NCI-H1105 treated with DMSO at 0.1 percent for 48 hours (cell line): ENCODE measurements at regions not wholly inside any gene's neighbourhood (a gene's known extent, or its start where the extent isn't known, plus 50 kb on each side); places are given as distances from the start of the nearest gene placed in this dataset.
A peak's percentile ranks its signal among the peaks of the same experiment; 100 is the strongest.

ENCODE experiments used
- DNase-seq: peaks from one replicate; lab custom pipeline; 2025; lab: John Stamatoyannopoulos, UW

DNA sequence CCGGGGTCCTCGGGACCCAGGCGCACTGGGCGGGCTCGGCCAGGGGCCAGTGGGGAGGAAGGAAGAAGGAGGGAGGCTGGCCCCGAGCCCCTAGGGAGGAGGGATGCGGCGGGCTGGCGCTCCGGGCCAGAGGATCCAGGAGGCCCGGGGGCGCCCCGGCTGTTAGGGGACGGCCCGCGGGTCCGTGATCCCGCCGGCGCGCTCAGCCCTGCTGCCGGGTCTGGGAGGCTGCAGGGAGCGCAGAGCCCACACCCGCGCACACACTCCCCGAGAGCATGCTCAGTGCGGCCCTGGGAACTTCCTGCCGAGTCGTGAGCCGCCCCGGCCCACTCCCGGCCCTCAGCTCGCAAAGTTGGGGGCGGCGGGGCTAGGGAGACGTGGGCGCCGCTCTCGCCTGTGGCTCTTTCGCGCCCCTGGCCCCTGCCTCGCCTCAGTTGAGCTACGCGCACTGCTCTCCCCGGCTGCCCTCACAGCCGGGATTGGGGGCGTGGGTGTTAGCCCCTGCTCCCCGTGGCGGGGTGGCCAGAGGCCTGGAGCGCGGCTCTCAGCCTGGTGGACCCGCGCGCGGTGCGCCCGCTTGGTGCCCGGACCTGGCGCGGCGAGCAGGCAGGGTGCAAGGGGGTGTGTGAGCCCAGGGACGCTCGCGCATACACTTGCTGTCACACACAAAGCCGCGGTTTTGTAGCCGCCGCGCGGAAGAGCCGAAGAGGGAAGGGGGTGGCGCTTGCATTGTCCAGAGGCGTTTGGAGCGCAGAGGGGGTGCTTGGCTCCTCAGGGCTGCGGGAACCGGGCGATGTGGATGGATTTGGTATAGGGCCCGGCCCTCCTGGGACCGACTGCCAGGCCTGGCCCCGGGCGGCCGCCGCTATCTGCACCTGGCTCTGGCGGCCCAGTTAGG lies 132.9 kb upstream of the MGAT5 start:
- peak; percentile 25 for DNase-seq

DNA sequence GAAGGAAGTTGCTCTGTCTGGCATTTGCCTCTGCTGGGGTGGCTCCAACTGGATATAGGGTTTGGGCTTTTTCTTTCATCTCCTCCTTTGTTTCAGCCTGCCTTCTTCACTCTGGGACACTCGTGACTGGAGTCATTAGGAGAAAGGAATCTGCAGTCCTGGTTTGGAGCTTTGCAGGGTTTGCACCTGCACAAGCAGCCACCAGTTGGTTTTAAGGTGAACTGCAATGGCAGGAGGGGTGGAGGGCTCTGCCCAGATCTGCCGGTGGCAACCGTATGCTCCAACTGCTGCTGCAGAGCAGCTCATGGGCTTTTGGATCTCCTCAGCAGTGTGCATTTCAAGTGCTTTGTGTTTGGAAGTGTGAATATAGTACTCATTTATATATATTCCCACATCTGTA lies 131.3 kb upstream of the MGAT5 start:
- DNase-seq, result no peak

DNA sequence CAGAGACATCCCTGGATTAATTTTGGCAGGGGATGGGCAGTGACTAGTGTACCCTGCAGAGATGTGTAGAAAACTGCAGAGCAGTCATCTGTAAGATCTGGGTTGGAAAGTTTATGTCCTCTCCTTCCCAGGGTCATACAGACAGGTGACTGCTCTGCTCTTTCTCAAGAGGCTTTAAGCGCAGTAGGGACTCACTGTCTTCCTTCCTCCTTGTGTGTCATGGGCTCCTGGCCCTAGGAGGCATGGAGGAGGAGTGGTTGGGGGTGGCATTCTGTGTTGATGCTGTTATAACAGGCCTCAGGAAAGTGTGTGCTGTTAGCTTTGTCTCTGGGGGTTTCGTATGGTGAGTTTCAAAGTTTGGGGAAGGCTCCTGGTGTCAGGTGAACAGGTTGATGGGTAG lies 130.5 kb upstream of the MGAT5 start:
- DNase-seq, result no peak

DNA sequence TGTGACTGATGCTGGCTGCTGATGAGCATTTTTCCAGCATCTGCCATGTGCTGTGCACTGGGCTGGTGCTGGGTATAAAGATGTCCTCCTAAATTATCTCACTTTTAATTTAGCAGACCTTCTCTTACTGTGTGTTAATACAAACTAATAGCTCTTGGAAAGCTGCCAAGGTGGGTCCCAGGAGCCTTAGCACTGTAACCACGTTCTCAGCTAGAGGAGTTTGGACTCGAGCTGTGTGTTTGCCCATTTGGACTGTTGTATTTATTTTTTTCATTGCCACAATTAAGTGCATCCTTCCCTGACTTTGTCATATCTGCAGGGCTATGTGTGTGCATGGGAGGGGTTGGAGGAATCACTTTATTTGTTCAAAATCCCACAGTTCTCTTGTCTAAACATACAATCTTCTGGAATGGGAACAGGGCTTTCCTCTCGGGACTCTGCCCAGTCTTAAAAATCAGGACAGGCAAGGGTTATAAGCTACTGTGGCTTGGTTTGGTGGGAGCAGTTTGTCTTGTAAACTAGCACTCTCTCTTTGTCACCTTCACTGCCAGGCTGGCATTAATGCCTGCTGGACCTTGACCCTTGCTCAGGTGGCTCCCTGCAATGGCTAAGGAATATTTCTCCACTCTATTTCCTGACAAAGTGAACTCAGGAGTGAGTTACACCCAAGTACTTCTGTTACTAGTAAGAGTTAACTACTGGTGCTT lies 129.7 kb upstream of the MGAT5 start:
- peak; percentile 90 for DNase-seq

DNA sequence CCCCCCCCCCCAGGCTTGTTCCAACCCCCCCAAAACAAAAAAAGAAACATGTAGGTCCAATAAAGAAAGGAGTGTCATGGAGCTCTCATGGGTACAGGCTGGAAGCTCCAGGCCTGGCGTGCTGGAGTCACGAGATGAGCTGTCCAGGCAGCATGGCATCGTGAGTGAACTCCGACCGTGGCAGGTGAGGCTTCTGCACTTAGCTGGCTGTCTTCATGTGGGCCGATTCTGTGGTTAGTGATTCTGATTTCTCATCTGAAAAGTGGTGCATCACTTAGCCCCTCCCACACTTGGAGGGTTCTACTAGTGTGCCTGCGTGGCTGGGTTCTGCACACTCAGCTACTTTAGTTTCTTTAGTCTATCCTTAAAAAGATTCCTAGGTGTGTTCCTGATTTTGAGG lies 126.4 kb upstream of the MGAT5 start:
- DNase-seq, result no peak

DNA sequence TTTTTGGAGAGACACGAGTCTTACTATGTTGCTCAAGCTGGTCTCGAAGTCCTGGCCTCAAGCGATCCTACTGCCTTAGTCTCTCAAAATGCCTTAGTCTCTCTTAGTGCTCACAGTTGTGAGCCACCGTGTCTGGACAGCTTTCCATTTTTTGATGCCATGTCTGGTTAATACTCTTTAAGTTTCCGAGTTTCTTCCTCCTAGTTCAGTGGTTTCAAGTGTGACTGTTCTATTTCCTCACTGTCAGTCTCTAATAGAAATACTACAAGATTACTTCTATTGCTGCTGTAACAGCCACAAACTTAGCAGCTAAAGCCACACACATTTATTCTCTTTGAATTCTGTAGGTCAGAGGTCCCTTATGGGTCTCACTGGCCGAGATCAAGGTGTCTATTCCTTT lies 125.1 kb upstream of the MGAT5 start:
- no peak for DNase-seq

DNA sequence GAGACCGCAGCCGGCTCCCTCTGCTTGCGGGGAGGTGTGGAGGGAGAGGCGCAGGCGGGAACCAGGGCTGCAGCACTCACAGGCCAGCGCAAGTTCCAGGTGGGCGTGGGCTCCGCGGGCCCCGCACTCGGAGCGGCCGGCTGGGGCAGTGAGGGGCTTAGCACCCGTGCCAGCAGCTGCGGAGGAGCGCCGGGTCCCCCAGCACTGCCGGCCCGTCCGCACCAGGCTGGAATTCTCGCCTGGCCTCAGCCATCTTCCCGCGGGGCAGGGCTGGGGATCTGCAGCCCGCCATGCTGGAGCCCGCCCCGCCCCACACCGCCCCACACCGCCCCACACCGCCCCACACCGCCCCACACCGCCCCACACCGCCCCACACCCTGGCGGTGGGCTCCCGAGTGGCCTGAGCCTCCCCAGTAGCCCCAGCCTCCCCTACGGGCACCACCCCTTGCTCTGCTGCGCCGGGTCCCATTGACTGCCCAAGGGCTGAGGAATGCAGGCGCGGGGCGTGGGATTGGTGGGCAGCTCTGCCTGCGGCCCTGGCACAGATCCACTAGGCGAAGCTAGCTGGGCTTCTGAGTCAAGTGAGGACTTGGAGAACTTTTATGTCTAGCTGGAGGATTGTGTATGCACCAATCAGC lies 123.9 kb upstream of the MGAT5 start:
- no peak for DNase-seq

DNA sequence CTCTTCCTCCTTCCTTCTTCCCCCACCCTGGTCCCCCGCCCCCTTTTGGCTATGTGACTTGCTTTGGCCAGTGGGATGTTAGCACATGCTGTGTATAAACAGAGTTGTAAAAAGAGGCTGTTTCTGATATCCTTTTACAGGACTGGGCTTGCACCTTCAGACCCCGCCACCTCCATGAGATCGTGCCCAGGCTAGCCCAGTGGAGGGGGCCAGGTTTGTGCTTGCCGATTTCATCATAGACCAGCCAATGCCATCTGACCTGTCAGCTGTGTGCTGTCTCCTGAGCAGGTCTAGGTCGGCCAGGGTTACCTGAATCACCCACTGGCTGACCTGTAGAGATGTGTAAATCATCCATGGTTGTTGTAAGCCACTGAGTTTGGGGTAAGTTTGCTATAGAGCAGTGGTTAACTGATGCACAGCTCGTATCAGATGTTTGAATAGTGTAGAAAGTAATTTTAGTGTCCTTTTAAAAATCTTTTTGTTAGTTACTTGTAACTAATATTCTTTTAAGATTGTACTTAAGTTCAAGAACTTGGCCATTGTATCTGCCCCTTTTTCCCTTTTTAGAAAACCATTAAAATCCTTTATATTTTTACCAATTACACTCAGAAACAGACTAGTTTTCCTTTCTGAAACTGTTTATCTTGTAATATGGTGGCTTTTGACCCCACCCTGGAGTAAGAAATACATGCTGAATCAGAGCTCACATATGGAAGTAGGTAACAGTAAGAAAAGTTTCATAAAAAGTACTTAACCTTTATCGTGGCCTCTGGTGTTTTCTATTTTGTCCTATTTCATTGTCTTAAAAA lies 122.0 kb upstream of the MGAT5 start:
- DNase-seq, result peak; percentile 30

DNA sequence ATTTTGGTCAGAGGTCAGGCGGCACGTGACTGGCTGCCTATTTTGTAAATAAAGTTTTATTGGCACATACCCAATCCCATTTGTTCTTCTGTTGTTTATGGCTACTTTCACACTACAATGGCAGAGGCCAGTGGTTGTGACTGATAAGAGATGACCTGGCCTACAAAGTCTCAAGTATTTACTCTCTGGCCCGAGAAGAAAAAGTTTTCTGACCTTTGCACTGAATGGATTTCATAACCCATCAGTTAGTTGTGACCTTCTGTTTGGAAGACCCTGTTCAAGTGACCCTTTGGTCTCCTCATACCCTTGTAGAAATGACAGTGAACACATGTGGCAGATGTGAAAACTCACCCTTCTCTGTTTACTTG lies 121.4 kb upstream of the MGAT5 start:
- DNase-seq, result no peak

DNA sequence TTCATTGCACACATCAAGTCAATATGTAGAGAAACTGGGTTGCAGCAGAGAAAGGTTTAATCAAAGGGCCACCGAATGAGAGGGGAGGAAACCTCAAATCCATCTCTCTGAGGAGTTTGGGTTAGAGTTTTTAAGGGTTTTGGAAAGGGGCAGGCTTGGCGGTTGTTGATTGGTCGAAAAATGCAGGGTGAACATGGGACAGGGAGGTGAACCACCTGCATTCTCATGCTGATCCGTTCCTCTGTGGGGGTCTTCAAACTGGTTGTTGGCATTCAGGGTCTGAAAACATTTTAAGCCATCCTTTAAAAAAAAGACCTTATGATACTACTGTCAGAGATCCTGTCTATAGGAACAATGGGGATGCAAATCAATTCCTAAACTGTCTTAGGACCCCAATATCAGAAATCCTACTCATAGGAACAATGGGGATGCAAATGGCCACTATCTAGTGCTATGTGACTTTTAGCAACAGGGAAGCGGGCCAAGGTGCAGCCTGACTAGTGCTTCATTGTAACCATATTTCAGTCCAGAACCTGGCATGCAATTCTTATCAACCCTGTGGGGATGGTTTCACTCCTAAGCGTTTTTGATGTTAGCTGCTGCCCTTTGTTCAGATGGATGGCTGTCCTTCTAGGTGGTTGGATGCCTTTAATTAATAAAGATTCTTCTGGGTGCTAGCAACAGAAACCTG lies 120.1 kb upstream of the MGAT5 start:
- no peak for DNase-seq

DNA sequence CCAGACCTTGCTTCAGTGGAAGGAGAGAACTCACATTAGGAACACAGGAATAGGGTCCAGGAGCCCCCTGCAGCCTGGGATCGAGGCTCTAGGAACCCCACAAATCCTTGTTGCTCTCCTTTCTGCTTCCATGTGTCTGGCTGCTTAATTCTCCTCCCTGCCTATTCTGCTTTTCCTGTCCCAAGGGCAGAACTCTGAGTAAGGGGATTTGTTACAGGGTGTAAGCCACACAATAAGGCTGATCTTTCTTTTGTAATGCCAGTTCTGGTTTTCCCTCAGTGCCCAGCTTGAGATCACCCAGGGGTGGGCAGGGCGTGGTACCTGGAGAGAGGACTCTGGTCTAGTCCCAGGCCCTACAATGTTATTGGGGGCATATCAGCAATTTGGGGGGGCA lies 119.6 kb upstream of the MGAT5 start:
- no peak for DNase-seq

DNA sequence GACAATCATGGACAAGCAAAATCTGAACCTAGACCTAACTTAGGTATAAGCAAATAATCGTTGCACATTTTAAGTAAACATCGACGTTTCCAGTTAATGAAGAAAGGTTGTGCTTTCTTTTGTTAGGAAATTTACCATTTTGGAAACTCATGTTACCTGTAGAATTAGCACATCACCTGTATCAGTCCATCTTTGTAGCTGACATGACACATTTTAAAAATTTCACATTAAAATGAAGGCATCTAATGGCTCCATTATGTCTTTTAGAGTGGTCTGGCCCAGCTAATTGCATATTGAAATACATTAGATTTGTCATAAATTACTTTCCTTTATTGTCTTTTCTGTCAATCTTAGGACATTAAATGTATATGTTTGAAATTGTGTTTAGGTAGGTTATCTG lies 119.0 kb upstream of the MGAT5 start:
- DNase-seq, result no peak

DNA sequence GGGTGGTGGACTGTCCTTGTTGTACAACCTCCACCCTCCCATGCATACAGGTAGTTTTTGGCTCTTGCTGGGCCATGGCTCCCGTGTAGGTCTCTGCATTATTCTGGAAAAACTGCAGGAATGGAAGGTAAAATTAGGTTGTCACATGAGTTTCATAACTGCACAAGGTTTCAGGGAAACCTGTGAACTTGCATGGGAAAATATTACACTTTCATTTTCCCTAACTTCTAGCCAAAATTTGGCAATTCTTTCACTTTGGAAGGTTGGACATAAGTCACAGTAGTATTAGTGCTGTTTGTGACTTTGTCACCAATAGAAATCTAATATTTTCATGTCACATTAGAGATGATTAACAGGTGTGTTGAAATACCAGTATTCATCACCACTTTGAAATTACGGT lies 118.1 kb upstream of the MGAT5 start:
- no peak for DNase-seq

DNA sequence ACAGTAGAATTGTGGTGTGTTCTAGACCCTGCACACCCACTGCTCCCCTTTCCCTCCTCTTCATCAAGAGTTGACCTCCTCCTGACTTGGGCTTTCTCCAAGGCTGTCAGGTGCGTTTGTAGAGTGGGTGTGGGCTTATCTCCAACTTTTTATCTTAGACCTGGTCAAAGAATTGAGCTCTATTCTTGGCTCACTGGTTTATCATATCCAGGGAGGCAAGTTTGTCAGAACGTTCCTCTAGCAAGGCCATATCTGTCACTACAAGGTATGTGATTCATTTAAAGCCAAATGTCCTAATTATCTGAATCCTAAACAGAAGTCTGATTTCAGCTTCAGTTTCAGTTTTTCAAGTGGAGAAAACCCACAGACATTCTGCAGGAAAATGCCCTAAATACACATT lies 117.1 kb upstream of the MGAT5 start:
- DNase-seq, result no peak

DNA sequence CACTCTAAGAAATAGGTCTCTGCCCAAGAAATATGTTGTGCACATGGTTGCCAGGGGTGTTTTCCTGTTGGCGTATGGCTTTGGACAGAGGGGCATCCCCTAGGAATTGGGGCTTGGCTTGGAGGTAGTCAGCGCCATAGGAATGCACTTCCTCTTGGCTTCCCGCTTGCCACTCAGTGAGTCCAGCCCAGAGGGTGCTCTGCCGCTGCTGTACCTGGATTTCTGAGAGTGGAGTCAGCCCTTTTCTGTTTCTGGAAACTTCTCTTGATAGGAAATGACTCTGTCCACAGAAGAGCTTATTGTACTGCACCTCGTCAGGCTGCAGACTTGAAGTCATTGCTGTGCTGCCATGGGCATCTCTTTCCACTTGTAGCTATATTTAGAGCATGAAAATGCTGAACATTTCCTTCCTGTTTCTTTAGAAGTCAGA lies 116.7 kb upstream of the MGAT5 start:
- DNase-seq, result no peak

DNA sequence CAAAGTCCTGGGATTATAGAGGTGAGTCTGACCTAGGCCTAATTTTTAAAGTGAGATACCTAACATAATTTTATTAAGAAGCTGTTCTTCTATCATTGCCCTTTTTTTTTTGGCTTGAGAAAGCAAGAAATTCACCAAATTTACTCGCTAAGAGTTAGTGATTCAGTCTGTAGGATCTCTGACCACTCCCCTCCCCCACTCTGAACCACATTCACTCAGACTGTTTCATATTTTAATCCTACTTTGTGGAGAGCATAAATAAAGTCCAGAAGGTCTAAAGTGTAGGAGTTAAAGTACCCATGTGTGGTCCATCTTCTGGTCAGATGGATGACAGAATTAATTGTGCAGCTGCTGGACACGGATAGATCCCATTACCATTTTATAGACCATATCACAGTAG lies 115.8 kb upstream of the MGAT5 start:
- no peak for DNase-seq

DNA sequence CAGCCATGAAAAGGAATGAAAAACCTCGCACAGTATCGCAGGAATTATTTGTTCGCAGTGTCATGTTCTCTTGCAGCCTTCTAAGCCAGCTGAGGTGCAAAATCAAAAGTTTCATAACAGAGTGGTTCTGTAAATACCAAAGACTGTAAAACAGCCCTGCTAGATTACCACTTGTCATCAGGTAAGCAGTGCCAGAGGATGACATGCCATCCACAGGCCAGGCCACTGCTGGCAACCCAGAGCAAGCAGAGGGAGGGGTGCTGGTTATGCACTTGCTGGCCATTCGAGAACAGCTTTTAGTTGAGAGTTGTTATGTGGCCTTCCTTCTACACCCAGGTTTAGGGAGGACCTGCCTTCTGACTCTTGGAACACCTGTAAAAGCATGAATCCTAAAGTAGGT lies 114.3 kb upstream of the MGAT5 start:
- no peak for DNase-seq

DNA sequence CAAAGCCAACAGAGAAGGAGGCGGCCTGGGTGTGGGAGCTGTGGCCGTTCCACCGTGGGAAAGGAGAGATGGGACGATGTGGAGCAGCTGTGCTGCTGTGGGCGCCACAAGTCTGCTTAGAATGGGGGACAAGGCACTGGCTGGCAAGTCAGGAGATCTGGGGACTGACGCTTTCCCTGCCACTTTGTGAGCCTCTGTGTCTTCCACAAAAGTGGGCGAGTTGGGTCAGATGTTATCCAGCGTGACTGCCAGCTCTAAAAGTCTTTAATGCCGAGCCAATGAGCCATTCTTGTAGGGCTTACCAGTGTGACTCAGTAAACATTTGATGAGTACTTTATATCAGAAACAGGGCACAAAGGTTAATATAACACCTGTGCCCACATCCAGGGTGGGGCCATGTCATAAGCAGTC lies 113.6 kb upstream of the MGAT5 start:
- no peak for DNase-seq

DNA sequence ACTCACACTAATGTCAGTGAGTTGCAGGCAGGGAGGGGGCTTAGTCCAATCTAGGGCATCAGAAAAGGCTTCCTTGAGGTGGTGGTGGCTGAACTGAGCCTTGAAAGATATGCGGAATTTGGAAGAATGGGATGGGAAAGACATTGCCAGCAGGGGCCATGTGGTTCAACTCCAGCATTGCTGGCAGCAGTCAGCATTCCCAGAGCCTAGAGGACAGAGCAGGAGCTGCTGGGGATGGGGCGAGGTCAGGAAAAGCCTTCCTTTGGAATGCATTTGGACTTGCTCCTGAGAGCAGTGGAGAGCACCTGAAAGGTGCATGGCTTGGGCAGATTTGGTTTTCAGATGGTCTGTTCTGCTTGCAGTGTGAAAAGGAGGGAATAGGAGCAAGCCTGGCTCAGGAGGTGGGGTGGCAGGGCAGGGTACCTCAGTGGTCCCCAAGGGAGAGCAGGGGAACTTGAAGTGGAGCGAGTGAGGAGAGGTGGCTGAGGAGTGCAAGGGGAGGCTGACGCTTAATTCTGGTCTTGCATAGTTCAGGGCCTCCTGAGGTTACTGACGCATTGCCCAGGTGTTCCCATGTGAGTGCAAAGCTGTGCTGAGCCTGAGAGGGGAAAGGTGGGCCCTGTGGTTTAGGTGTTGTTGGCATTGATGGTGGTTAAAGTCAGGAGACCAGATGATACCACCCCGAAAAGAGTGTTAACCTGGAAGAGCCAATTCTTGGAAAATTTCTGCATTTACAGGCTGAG lies 112.1 kb upstream of the MGAT5 start:
- DNase-seq, result no peak

DNA sequence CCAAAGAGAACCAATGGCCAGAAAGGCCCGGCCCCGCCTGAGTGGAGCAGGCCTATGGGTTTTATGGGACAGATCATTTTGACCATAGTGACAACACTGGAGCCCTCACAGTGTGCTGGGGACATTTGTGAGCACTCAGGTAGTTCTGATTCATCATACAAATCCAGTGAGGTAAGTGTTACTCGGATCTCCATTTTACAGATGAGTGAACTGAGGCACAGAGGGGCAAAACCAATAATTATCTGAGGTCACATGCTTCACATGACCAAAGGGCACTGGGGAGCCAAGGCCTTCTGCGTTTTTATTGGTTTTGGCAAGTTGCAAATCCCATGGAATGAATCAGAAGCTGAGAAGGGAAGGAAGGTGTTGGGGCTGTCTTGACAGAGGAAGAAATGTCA lies 111.5 kb upstream of the MGAT5 start:
- DNase-seq, result no peak

DNA sequence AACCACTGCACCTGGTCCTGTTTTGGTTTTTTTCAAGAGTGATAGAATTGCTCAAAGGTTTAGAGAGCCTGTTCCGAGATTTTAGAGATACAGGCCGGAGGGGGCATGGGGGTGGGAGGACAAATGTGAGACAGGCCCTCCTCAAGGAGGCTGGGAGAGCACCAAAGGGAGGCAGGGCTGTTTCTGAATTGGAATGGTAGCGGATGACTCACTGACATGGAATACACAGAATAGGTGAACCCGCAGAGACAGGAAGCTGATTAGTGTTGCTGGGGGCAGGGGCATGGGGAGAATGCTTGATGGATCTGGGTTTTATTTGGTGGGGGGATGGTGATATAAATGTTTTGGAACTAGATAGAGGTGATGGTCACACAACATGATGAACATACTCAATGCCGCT lies 111.0 kb upstream of the MGAT5 start:
- DNase-seq, result no peak
